Skin of body (tissue), 1 donor: ENCODE measurements at regions not wholly inside any gene's neighbourhood (a gene's known extent, or its start where the extent isn't known, plus 50 kb on each side); places are given as distances from the start of the nearest gene placed in this dataset.

Experiments used
- DNase-seq: peaks from one replicate; lab custom pipeline; 2025; lab: John Stamatoyannopoulos, UW

- no peak for DNase-seq
Observed at GRCh38 chr10:44774676-44775401, 136.3 kb upstream of the TMEM72 start.

- DNase-seq = no peak
Observed at GRCh38 chr10:44775402-44775741, 135.8 kb upstream of the TMEM72 start.

- no peak for DNase-seq
Observed at GRCh38 chr10:44776181-44776580, 135.0 kb upstream of the TMEM72 start.

- no peak for DNase-seq
Observed at GRCh38 chr10:44779511-44779910, 131.6 kb upstream of the TMEM72 start.

- DNase-seq = no peak
Observed at GRCh38 chr10:44780426-44780825, 130.7 kb upstream of the TMEM72 start.

GRCh38 chr10:44781131-44781530 lies 130.0 kb upstream of the TMEM72 start:
- DNase-seq = no peak

GRCh38 chr10:44786286-44786850 lies 124.8 kb upstream of the TMEM72 start:
- DNase-seq = no peak

GRCh38 chr10:44787480-44788075 lies 123.6 kb upstream of the TMEM72 start:
- DNase-seq = no peak

- no peak for DNase-seq
Observed at GRCh38 chr10:44788147-44789129, 122.7 kb upstream of the TMEM72 start.

- no peak for DNase-seq
Observed at GRCh38 chr10:44792119-44792775, 118.9 kb upstream of the TMEM72 start.

GRCh38 chr10:44799966-44800365 lies 111.2 kb upstream of the TMEM72 start:
- no peak for DNase-seq

- DNase-seq = peak; percentile 40
Observed at GRCh38 chr10:44801383-44802327, 109.5 kb upstream of the TMEM72 start.

GRCh38 chr10:44803862-44804261 lies 107.3 kb upstream of the TMEM72 start:
- DNase-seq = no peak

GRCh38 chr10:44804661-44805060 lies 106.5 kb upstream of the TMEM72 start:
- no peak for DNase-seq

- DNase-seq = no peak
Observed at GRCh38 chr10:44805466-44806210, 105.5 kb upstream of the TMEM72 start.

- peak; percentile 63 for DNase-seq
Observed at GRCh38 chr10:44806950-44807349, 104.2 kb upstream of the TMEM72 start.

- no peak for DNase-seq
Observed at GRCh38 chr10:44807451-44807850, 103.7 kb upstream of the TMEM72 start.

- no peak for DNase-seq
Observed at GRCh38 chr10:44809647-44810046, 101.5 kb upstream of the TMEM72 start.

- no peak for DNase-seq
Observed at GRCh38 chr10:44811072-44811471, 100.1 kb upstream of the TMEM72 start.
